GM19239 (cell line): ENCODE measurements at regions not wholly inside any gene's neighbourhood (a gene's known extent, or its start where the extent isn't known, plus 50 kb on each side); places are given as distances from the start of the nearest gene placed in this dataset.

ENCODE experiments used
- DNase-seq: peaks from one replicate; pipeline ENCODE4 v3.0.0; 2011; ENCODE audit warnings: low spot score; ENCODE audit not compliant: insufficient read length
- FAIRE-seq: peaks from 2 replicates; lab custom pipeline; 2011; peaks lifted over from hg19 to GRCh38; lab: Jason Lieb, UNC

DNA sequence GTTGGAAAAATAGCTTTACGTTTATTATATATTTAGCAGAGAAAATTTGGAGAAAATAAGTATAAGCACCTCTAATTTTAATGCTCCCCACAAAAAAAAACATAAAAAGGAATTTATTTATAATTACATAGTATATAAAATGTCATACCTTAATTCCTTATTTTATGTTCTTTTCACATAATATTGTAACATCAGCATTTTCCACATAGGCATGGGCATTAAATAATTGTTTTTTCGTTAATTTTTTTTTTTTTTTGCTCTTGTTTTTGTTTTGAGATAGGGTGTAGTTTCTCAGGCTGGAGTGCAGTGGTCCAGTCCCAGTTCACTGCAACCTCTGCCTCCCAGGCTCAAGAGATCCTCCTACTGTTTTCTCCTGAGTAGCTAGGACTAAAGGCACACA, 329.8 kb upstream of the FOXG1 start:
- DNase-seq (no peak), FAIRE-seq (no peak)

- DNase-seq (no peak), FAIRE-seq (no peak)
These were observed 305.2 kb upstream of the FOXG1 start for GRCh38 chr14:28461389-28461788.

- FAIRE-seq (no peak), DNase-seq (no peak)
These were observed 299.0 kb upstream of the FOXG1 start for GRCh38 chr14:28467611-28468010.

DNA sequence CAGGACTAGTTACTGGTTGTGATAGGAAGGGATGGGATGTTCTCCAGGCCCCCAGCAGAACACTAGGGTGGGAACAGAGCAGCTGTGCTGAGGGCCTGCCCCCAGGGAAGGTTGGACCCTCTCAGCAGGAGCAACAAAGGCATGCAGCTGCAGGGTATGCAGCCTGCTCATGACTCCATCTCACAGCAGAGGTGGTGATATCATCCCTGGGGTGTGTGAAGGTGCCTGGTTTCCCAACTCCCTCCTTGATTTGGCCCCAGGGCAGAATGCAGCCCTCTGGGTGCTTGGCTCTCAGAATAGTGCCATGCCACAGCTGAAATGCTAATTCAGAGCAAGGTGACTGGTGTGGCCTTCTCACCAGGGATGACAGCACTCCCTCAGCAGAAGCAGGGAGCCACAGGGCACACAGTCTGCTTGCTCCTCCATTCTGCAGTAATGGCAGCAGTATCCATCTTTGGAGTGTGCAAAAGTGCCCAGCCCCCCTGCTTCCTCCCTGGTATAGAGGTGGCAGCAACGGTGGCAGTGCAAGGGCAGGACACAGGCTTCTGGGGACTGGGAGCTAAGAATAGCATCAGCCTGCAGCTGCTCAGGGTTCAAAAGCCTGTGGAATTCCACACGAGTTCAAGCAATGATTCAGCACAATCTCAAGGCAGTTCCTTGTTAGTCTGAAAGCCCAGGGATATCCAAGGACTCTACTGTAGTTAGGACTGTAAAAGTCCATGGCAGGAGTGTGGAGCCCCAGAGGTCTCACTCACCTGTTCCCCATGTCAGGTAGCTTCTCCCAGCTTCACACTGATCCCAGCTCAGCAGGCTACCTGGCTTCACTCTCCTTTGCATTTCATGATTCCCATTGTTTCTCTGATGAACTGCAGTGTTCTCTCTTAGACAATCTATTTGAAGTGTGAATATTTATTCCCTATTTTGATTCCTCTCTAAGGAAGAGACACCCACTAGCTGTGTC, 298.1 kb upstream of the FOXG1 start:
- FAIRE-seq = no peak
- no peak for DNase-seq

DNA sequence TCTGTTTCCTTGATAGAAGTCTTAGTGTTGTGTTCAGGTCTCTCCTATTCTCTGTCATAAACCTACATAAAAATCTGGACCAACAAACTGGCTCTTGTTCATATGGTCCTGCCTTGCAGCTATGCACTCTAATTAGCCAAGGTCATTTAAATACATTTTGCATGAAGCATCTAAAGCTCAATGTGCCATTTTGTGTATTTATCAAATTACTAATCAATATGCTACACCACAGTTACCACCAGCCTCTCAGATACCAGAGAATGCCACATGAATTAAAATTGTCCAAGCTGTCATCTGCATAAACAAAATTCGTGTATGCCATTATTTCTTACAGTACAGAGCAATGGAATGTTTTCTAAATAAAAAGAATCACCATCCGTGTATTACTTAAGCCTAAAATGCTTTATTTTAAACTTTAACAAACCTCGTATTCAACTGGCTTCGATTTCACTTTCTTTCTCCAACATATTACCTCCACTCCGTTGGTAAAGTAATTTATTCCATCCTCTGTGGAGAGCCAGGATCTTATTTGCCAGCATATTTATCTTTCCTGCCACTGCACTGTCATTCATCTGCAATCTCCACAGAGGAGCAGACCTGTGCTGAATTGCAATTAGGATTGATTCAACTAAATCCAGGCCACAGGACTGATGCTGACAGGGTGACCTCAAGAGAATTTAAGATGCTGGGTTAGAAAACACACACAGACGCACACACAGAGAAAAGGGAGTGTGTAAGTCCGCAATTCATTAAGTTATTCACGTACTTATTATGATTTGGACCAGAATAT, 284.1 kb upstream of the FOXG1 start:
- FAIRE-seq = no peak

GRCh38 chr14:28483506-28483905, 283.1 kb upstream of the FOXG1 start:
- DNase-seq (no peak), FAIRE-seq (no peak)

More for the DNA sequence above, 284.1 kb upstream of the FOXG1 start:
- DNase-seq = no peak

DNA sequence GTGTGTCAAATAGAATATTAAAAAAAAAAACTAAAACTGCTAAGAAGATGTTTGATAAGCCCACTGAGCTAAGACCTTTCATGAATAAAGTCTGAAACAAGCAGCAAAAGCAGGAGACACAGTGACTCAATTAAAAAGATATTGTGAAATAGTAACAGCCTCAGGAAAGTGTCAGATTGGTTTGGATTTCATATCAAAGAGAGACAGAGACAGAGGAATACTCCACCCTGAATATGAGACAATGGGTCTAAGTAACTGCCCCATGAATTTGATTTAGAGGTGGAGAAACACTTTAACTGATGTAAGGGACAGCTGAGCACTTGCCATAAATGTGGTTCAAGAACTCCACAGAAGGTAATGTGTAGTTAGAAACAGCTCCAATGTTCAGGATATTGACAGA, 277.9 kb upstream of the FOXG1 start:
- DNase-seq = no peak
- no peak for FAIRE-seq

- no peak for FAIRE-seq
These were observed 273.1 kb upstream of the FOXG1 start for GRCh38 chr14:28493516-28493915.

DNA sequence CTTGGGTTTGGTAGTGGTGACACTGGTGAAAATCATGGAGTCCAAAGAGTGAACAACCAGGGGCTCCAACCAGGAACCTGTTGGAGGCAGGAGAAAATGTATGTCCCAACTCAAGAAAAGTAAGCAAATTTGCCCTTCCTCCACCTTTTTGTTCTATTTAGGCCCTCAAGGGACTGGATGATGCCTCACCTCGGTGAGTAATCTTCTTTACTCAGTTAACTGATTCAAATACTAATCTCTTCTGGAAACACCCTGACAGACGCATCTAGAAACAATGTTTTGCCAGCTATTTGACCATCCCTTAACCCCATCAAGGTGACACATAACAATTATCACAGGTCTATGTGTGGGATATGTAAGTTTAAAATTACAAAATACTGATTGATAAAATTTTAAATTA, 272.4 kb upstream of the FOXG1 start:
- DNase-seq = no peak
- no peak for FAIRE-seq

More at GRCh38 chr14:28493516-28493915, 273.1 kb upstream of the FOXG1 start:
- DNase-seq = no peak

- DNase-seq = no peak
- FAIRE-seq = no peak
These were observed 270.2 kb upstream of the FOXG1 start for GRCh38 chr14:28496364-28496763.

- DNase-seq (no peak), FAIRE-seq (no peak)
These were observed 264.1 kb upstream of the FOXG1 start for GRCh38 chr14:28502517-28502916.

DNA sequence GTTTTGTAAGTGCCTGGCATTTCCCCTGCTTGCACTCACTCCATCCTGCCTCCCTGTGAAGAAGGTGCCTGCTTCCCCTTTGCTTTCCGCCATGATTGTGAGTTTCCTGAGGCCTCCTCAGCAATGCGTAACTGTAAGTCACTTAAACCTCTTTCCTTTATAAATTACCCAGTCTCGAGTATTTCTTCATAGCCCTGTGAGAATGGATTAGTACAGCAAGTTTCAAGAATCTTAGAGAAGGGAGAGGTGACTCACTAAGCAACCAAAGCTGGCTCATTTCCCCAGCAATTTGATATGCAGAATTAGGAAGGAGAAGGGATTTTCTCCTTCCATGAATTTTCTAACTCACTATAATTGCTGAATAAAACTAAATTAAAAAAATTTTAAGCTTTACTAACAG, 251.0 kb upstream of the FOXG1 start:
- FAIRE-seq (no peak), DNase-seq (no peak)

DNA sequence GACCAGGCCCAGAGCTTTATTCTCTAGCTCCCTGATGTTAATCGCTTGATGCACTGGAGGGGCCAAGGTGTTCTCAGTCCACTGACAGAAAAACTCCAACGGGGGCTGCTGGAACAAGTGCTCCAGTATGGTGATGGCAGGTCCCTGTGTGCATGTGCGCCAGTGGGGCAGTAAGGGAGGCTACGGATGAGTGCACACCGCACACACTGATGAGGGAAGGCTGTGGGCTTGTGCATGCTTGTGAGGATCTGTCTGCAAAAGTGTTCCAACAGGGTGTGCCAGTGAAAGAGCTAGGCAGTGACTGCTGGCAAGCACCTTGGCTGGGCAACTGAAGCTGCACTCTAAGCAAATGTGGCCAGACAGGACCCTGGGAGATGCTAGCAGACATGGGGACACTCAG, 229.7 kb upstream of the FOXG1 start:
- FAIRE-seq = no peak

GRCh38 chr14:28542040-28542439, 224.5 kb upstream of the FOXG1 start:
- FAIRE-seq (no peak), DNase-seq (no peak)

More for the DNA sequence above, 229.7 kb upstream of the FOXG1 start:
- no peak for DNase-seq

DNA sequence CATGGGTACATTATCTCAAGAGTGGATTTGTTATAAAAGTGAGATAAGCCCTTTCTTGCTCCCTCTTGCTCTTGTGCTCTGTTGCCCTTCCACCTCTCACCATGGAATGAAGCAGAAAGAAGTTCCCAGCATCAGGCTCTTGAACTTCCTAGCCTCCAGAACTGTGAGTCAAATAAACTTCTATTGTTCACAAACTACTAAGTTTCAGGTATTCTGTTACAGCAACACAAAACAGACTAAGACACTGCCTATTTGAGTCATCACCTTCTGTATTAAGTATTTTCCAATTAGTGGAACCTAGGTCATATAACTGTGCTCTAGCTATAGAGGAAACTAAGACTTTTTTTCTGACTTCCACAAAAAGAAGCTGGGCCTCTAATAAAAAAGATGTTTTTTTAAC, 201.2 kb upstream of the FOXG1 start:
- DNase-seq (no peak), FAIRE-seq (no peak)

DNA sequence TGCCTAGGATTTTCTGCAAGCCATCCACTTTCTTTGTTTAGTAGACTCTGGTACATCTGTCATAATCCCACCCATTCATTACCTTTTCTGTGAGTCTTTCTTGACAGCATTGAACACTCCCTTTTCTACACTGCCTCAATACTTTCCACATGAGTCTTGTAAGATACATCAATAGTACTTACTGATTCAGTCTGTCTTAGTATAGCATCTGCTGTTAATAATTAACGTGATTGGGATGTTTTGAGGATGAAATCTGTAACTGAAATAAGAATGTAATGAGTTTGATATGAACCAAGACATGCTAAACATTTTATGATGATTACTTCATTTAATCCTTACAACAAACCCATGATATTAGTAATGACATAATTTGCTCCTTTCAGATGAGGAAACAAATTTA, 196.2 kb upstream of the FOXG1 start:
- DNase-seq (no peak), FAIRE-seq (no peak)

DNA sequence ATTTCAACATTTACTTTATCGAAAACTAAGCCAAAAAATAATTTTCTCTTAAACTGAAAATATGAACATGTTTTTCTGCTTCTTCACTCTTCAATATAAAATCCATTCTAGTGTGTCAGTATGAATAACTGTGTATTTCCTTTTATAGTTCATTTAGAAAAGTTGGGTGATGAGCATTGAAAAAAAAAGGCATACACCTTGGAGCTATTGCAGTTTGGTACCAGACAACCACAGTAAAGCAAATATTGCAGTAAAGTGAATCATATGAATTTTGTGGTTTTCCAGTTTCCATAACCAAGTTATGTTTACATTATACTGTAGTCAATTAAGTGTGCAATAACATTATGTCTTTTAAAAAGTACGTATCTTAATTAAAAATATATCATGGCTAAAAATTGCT, 195.0 kb upstream of the FOXG1 start:
- FAIRE-seq = no peak

DNA sequence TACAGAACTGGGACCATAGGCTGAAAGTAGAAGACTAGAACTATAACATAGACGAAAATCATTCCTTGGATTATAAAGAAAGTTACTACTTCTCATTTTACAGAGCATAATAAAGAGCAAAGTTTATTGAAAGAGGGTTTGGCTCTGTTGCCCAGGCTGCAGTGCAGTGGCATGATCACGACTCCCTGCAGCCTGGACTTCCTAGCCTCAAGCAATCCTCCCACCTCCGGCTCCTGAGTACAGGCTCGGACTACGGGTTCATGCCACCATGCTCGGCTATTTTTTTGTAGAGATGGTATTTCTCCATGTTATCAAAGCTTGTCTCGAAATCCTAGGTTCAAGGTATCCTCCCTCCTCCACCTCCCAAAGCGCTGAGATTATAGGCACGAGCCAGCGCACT, 190.1 kb upstream of the FOXG1 start:
- FAIRE-seq = no peak
- DNase-seq = no peak

More for the DNA sequence above, 195.0 kb upstream of the FOXG1 start:
- no peak for DNase-seq

DNA sequence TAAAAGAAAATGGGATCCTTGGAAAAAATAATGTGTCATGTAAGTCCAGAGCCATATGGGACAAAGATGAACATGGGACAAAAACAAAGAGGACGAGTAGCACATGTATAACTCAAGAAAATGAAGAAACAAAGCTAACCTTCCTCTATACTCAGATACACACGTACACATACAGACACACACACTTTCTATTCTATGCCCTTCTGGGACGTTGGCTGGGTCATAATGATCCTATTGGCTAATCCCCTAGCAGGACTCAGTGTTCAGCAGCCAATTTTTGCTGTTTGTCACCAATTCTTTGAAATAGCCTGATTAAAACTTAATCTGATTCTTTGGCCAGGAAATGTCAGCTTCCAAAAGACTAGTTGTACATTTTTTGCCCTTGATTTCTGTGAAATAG, 189.4 kb upstream of the FOXG1 start:
- FAIRE-seq = no peak
- DNase-seq = no peak

DNA sequence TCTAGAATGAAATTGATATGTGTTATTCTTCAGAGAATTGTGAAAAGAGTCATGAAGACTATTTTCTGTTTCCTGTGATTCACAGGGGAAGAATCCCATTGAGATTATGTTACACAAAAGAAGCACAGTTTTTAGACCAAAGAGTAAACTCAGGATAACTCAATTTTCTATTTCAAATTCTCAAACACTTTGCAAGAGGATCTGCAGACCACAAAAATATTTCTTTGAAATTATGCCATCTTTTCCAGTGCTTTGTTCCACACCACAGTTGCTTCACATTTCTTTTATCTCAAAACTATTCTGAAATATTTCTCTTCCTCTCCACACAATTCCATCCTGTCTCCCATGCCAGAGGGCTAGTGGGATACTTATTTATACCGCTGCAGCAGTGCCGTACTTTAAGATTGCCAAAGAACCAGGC, 188.9 kb upstream of the FOXG1 start:
- DNase-seq (no peak), FAIRE-seq (no peak)

- no peak for FAIRE-seq
- no peak for DNase-seq
These were observed 181.6 kb upstream of the FOXG1 start for GRCh38 chr14:28584951-28585350.
